ENCODE measurements at regions not wholly inside any gene's neighbourhood (a gene's known extent, or its start where the extent isn't known, plus 50 kb on each side); places are given as distances from the start of the nearest gene placed in this dataset.

DNA sequence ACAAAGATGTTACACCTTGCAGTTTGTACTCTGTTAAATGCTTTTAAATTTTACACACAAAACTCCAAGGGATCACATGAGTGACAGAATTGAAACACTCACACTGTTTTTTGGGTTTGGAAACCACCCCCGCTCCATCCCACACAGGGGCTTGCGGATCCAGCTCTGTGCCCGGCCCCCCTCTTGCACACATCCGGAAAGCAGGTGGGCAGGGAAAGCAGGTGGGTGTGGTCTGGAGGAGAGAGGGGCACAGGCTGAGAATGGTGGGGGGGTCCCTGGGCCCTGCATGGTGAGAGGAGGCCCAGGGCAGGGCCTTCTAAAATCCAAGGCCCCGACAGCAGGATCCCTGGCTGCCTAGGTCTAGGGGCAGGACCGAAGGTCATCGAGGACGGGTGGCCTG lies 88.5 kb upstream of the HPCAL1 start:
- TF ChIP-seq, protein P1, sequence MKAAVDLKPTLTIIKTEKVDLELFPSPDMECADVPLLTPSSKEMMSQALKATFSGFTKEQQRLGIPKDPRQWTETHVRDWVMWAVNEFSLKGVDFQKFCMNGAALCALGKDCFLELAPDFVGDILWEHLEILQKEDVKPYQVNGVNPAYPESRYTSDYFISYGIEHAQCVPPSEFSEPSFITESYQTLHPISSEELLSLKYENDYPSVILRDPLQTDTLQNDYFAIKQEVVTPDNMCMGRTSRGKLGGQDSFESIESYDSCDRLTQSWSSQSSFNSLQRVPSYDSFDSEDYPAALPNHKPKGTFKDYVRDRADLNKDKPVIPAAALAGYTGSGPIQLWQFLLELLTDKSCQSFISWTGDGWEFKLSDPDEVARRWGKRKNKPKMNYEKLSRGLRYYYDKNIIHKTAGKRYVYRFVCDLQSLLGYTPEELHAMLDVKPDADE (IDR thresholded peaks at IDR 0.05) = no peak
- no peak for TF ChIP-seq JUNB (IDR thresholded peaks at IDR 0.05; ENCODE audit: unreplicated experiment)
- TF ChIP-seq, protein P2, sequence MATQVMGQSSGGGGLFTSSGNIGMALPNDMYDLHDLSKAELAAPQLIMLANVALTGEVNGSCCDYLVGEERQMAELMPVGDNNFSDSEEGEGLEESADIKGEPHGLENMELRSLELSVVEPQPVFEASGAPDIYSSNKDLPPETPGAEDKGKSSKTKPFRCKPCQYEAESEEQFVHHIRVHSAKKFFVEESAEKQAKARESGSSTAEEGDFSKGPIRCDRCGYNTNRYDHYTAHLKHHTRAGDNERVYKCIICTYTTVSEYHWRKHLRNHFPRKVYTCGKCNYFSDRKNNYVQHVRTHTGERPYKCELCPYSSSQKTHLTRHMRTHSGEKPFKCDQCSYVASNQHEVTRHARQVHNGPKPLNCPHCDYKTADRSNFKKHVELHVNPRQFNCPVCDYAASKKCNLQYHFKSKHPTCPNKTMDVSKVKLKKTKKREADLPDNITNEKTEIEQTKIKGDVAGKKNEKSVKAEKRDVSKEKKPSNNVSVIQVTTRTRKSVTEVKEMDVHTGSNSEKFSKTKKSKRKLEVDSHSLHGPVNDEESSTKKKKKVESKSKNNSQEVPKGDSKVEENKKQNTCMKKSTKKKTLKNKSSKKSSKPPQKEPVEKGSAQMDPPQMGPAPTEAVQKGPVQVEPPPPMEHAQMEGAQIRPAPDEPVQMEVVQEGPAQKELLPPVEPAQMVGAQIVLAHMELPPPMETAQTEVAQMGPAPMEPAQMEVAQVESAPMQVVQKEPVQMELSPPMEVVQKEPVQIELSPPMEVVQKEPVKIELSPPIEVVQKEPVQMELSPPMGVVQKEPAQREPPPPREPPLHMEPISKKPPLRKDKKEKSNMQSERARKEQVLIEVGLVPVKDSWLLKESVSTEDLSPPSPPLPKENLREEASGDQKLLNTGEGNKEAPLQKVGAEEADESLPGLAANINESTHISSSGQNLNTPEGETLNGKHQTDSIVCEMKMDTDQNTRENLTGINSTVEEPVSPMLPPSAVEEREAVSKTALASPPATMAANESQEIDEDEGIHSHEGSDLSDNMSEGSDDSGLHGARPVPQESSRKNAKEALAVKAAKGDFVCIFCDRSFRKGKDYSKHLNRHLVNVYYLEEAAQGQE (IDR thresholded peaks at IDR 0.05; ENCODE audit: unreplicated experiment) = no peak
- no peak for TF ChIP-seq ZNF331 (CRISPR knock-in tag; IDR thresholded peaks at IDR 0.05; ENCODE audit: low read depth)
- Mint-ChIP-seq H3K36me3 (ENCODE audit: low read depth) (no peaks in the 10 kb centered on the region), H3K27ac (no peak overlapping the region), H3K9me3 (no peaks in the 10 kb centered on the region), H3K4me1 (peaks cover 15% of the 10 kb centered on the region), H3K27me3 (ENCODE audit: insufficient read depth, low read depth, poor library complexity) (peaks cover 2% of the 10 kb centered on the region), H3K4me3 (no peak overlapping the region)
- Histone ChIP-seq H3K27ac (ENCODE audit: low read depth) (no peak overlapping the region), H3K27me3 (ENCODE audit: insufficient read depth) (no peaks in the 10 kb centered on the region), H2AFZ (no peak overlapping the region), H3K4me1 (ENCODE audit: insufficient read depth) (0 out of 2 replicates have a peak, but pooled peaks cover 4% of the 10 kb centered on the region), H3K4me3 (no peak overlapping the region), H4K20me1 (replicated peaks; ENCODE audit: insufficient read depth) (no peaks in the 10 kb centered on the region; the same call in 1 of the 2 replicates), H3K79me2 (replicated peaks; ENCODE audit: insufficient read depth) (no peaks in the 10 kb centered on the region), H3K9me2 (ENCODE audit: insufficient read depth) (no peaks in the 10 kb centered on the region), H3K4me2 (no peak overlapping the region), H3F3A (replicated peaks; ENCODE audit: low read depth) (no peaks in the 10 kb centered on the region), H3K36me3 (ENCODE audit: insufficient read depth) (no peaks in the 10 kb centered on the region)
- ATAC-seq (no peak), DNase-seq (ENCODE audit: low spot score) (no peak)

DNA sequence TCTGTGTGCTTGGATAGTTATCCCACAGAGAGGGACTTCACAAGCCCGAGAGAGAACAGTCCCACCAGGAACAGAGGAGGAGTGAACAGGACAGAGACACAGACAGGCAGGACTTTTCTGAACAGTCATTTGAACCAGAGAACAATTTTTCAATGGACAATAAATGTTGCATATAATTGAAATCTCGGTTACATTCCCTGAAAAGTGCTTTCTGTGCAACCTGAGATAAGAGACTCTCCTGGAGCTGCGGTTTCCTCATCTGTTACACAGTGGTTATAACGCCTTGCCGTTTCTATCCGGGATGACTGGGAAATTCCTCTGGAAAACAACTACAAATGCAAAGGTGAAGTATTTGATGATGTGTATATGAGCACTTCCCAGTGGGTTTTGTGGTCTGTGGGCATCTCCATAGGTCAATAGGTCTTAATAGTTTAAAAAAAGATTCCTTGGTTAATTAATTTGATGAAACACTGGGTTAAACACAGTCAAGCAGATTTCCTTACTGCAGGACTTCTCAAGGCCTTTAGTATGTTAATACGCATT lies 87.2 kb upstream of the HPCAL1 start:
- H3K4me1 Mint-ChIP-seq = peaks cover 15% of the 10 kb centered on the region
- Histone ChIP-seq H3K4me1 (ENCODE audit: insufficient read depth) (0 out of 2 replicates have a peak, but pooled peaks cover 4% of the 10 kb centered on the region), H3K4me2 (no peak overlapping the region), H3K79me2 (replicated peaks; ENCODE audit: insufficient read depth) (no peaks in the 10 kb centered on the region), H4K20me1 (replicated peaks; ENCODE audit: insufficient read depth) (no peaks in the 10 kb centered on the region; the same call in 1 of the 2 replicates), H3K36me3 (ENCODE audit: insufficient read depth) (no peaks in the 10 kb centered on the region), H3F3A (replicated peaks; ENCODE audit: low read depth) (no peaks in the 10 kb centered on the region), H3K27me3 (ENCODE audit: insufficient read depth) (no peaks in the 10 kb centered on the region), H3K4me3 (no peak overlapping the region), H3K27ac (ENCODE audit: low read depth) (no peak overlapping the region), H3K9me2 (ENCODE audit: insufficient read depth) (no peaks in the 10 kb centered on the region), H2AFZ (no peak overlapping the region)
- TF ChIP-seq EZH2phosphoT487 (IDR thresholded peaks at IDR 0.05; ENCODE audit: unreplicated experiment) = no peak
- TF ChIP-seq, protein P3, sequence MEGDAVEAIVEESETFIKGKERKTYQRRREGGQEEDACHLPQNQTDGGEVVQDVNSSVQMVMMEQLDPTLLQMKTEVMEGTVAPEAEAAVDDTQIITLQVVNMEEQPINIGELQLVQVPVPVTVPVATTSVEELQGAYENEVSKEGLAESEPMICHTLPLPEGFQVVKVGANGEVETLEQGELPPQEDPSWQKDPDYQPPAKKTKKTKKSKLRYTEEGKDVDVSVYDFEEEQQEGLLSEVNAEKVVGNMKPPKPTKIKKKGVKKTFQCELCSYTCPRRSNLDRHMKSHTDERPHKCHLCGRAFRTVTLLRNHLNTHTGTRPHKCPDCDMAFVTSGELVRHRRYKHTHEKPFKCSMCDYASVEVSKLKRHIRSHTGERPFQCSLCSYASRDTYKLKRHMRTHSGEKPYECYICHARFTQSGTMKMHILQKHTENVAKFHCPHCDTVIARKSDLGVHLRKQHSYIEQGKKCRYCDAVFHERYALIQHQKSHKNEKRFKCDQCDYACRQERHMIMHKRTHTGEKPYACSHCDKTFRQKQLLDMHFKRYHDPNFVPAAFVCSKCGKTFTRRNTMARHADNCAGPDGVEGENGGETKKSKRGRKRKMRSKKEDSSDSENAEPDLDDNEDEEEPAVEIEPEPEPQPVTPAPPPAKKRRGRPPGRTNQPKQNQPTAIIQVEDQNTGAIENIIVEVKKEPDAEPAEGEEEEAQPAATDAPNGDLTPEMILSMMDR (conservative IDR thresholded peaks at IDR 0.05; ENCODE audit: low read depth in 2 of 2) = no peak
- no peak for TF ChIP-seq ZNF114 (CRISPR knock-in tag; IDR thresholded peaks at IDR 0.05)
- no peak for TF ChIP-seq ZNF331 (CRISPR knock-in tag; IDR thresholded peaks at IDR 0.05; ENCODE audit: low read depth)
- TF ChIP-seq POLR2AphosphoS5 (IDR thresholded peaks at IDR 0.05; ENCODE audit: low read depth) = no peak
- TF ChIP-seq, protein P2 (IDR thresholded peaks at IDR 0.05; ENCODE audit: unreplicated experiment) = no peak
- TF ChIP-seq STAT1 (IDR thresholded peaks at IDR 0.05; ENCODE audit: unreplicated experiment) = no peak
- no peak for TF ChIP-seq EZH2 (IDR thresholded peaks at IDR 0.05; ENCODE audit: low read depth, unreplicated experiment)
- TF ChIP-seq JUNB (IDR thresholded peaks at IDR 0.05; ENCODE audit: unreplicated experiment) = no peak
- TF ChIP-seq NANOG (IDR thresholded peaks at IDR 0.05; ENCODE audit: borderline replicate concordance) = no peak
- TF ChIP-seq CREB1 (CRISPR knock-in tag; IDR thresholded peaks at IDR 0.05; ENCODE audit: low read depth) = no peak
- TF ChIP-seq, protein P1 (IDR thresholded peaks at IDR 0.05) = no peak
- no peak overlapping the region for H3K4me3 Mint-ChIP-seq
- H3K36me3 Mint-ChIP-seq (ENCODE audit: low read depth) = no peaks in the 10 kb centered on the region
- ATAC-seq (no peak), DNase-seq (ENCODE audit: low spot score) (no peak)
- H3K27ac Mint-ChIP-seq = no peak overlapping the region
- H3K9me3 Mint-ChIP-seq = no peaks in the 10 kb centered on the region
- peaks cover 5% of the 10 kb centered on the region for H3K27me3 Mint-ChIP-seq (ENCODE audit: insufficient read depth, low read depth, poor library complexity)
